HG03432 (cell line): ENCODE measurements at regions not wholly inside any gene's neighbourhood (a gene's known extent, or its start where the extent isn't known, plus 50 kb on each side); places are given as distances from the start of the nearest gene placed in this dataset.
A peak's percentile ranks its signal among the peaks of the same experiment; 100 is the strongest.

Experiments
- ATAC-seq: cut with Tn5 transposase; IDR thresholded peaks from one replicate; pipeline ENCODE4 v1.9.1; 2021; ENCODE audit warnings: mild to moderate bottlenecking, moderate library complexity; ENCODE audit not compliant: unreplicated experiment

GRCh38 chr2:8088810-8089209 lies 593.0 kb upstream of the ID2 start:
- ATAC-seq = no peak

DNA sequence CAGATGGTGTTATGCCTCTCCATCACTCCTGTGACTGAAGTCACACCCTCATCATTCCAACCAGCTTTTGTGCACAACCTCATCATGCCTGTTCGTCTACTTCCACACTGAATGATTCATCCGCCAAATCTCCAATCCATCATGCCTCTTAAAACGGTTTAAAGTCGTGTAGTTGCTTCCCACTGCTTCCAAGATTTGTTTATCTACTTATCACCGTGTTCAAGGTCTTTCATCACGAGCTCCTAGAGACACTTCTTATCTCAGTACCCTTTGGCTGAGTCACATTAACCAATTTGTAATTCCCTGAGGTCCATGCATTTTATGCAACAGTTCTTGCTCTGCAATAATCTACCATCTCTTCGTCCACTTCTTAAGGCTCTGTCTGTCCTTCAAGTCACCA lies 592.3 kb upstream of the ID2 start:
- ATAC-seq = no peak

GRCh38 chr2:8090748-8091700 lies 590.8 kb upstream of the ID2 start:
- ATAC-seq = peak; percentile 85

DNA sequence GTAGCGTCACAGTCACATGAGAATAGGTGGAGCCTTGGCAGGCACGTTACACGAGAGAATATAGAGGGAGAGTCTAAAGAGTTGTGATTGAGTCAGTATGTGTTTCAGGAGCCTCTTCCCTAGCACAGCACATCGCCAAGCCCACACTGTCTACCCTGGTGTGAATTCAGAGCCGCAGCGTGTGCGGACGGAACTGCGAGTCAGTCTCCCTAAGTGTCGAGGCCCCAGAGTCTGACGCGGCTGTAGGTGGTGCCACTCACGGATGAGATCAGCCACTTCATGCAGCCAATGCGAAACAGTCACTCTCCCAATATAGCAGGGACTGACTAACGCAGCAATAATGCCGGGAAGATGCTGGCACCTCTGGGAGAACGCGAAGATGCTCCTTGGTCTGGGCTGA lies 587.3 kb upstream of the ID2 start:
- no peak for ATAC-seq

- no peak for ATAC-seq
These were observed 585.9 kb upstream of the ID2 start for GRCh38 chr2:8095978-8096377.

GRCh38 chr2:8096484-8096883 lies 585.4 kb upstream of the ID2 start:
- ATAC-seq = no peak

DNA sequence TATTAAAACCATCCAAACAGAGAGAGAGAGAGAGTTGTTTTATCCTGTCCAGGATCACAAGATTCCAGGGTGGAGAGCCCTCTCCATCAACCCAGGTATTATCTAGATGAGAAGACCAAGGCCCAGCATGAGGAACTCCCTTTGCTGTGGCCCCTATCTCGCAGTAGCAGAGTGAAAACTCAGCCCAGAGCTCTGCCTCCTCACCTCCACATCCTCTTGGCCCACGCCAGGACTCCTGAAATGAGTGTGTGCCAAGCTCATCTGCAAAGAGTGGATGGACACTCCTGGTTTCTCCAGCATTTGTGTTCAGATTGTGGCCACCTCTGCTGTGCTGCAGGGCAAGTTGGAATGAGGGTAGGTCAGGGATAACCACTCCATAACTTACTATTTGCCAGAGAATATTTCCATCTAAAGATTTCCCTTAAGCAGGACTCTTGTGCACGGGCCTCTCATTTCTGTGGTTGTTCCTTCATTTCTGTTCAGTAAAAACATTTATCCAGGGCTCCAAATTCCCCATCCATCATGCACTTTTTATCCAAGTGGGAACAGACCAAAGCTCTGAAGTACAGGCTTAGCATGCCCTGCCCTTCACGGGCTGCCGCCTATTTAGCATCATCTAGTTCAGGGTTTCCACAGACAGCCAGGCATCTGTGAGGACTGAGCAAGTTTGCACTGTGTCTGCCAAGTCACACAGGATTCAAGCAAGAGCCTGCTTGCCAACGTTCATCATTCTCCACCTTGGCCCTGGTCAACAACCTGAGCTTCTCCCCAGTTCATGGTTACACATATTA lies 583.2 kb upstream of the ID2 start:
- no peak for ATAC-seq

- no peak for ATAC-seq
These were observed 582.6 kb upstream of the ID2 start for GRCh38 chr2:8099267-8099582.

- ATAC-seq = no peak
These were observed 580.1 kb upstream of the ID2 start for GRCh38 chr2:8101614-8102277.

DNA sequence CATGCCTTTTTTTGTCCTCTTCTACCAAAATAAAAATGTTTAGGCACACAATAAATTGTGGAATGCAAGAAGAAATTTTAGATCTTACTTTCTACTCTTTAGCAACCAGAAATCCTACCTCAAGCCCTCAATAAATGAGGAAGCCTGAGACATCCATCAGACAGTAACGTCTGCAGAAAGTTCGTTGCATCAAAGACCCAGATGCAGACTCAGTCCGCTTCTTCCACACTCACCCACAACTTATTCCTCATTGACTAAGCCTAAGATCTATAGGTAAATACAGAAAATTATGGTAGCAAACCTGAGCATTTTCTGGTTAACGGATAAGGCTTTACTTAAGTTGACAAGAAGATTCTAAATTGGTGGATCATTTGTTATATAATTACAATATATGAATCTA lies 579.4 kb upstream of the ID2 start:
- ATAC-seq = no peak

GRCh38 chr2:8103085-8103708 lies 578.7 kb upstream of the ID2 start:
- no peak for ATAC-seq

- ATAC-seq = no peak
These were observed 574.7 kb upstream of the ID2 start for GRCh38 chr2:8107150-8107549.

DNA sequence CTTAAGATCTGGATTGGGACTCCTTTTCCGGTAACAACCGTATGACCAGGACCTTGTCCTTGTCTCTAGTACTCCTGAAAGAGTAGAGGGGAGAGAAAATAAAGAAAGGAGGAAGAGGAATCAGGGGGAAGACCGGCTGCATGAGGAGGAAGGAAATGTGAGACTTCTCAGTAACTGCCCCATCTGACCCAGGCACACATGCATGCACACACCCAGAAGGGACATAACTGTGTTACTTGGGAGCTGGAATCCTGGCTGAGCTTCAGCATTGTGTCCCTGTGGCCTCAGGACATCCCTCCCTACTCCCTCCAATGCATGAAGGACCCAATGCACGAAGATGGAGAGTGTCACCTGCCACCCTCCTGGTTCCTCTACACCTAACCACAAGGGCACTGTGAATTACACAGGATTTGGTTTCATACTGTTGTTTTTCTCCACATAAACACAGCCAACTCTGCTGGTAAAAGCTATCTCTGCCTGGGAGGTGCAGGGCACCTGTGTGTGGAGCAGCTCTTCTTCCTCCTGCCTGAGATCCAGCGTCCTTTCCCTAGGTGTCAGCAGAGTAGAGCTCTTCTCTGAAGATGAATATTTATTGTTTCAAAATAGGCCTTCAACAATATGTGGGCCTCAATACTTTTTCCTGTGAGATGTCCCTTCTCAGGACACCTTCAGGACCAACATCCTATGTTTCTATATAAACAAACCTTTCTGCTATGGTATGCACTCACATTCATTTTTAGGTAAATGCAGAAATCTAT lies 574.1 kb upstream of the ID2 start:
- ATAC-seq = no peak

DNA sequence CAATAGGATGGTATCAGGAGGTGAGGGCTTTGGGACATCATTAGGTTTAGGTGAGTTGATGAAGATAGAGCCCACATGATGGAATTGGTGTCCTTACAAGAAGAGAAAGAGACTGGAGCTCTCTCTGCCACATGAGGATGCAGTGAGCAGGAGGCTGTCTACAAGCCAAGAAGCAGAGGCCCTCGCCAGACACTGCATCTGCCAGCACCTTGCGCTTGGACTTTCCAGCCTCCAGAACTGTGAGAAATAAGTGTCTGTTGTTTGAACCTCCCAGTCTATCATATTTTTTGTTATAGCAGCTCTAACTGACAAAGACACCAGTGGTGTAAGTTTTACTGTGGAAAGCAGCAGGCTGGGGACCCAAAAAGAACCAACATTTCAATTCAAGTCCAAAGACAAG lies 571.1 kb upstream of the ID2 start:
- no peak for ATAC-seq

GRCh38 chr2:8111193-8111592 lies 570.7 kb upstream of the ID2 start:
- no peak for ATAC-seq

DNA sequence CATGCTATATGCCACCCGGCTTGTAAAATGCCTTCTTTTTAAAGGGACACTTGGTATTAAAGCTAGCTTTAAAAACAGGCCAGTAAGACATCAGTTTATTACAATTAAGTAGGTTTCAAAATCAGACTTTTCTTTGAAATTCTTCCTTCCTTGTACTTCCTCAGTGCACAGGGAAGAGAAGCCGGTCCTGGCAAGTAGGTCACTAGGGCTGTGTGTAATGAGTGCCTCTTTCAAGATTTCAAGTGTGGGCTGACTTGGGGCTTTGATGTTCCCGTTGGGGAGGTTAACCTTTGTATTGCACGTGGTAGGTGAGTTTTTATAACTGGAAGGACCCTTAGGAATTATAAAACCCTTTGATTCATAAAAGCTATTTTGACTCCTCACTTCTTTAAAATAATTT lies 566.4 kb upstream of the ID2 start:
- no peak for ATAC-seq

- no peak for ATAC-seq
These were observed 565.9 kb upstream of the ID2 start for GRCh38 chr2:8115966-8116365.

DNA sequence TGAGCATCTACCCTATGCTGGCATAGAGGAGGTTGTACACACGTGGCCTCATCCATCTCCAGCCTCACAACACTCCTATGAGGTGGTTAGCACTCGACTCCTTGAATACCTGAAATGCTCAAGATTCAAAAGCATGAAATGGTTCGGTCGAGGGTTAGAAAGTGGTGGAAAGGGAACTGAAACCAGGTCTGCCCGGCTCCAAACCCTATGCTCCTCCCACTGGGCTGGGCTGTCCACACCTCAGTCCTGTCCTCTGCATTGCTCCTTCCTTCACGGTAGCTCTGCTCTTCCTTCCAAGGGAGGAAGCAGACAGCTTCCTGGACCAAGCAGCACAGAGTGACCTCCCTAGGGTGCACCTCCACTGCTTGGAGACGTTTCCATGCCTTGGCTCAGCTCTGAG lies 565.2 kb upstream of the ID2 start:
- peak; percentile 97 for ATAC-seq

- no peak for ATAC-seq
These were observed 562.7 kb upstream of the ID2 start for GRCh38 chr2:8118940-8119781.
